ENCODE measurements at regions not wholly inside any gene's neighbourhood (a gene's known extent, or its start where the extent isn't known, plus 50 kb on each side); places are given as distances from the start of the nearest gene placed in this dataset. TPM values are rescaled to one million over a fixed set of nuclear protein-coding genes. Genes with fewer than 3 reads are reported as not detected.

DNA sequence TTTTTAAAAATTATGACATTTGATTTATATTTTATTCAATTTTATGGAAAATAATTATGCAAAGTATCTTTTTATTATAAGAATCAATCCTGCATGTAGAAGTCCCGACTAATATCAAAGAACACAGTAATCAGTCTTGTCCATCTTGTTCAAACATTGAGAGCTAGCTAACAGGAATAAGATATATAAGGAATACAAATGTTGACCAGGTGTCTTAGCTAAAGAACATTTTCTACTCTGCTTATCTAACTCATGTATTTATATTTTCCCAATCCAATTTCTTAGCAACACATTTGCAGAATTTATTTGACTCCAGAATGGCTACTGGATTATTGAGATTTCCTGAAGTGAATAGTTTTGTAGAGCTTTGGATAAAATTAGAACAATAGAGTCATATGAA lies 61.5 kb upstream of the NR3C2 start:
- DNase-seq (ENCODE audit: insufficient read length, low spot score, missing footprints): peak; percentile 17
- Histone ChIP-seq H3K4me2 (ENCODE audit: insufficient read depth, low read length) (no peak overlapping the region), H2AFZ (ENCODE audit: low read length) (no peak overlapping the region), H3K79me2 (ENCODE audit: insufficient read depth, low read length) (no peaks in the 10 kb centered on the region), H3K4me3 (ENCODE audit: insufficient read depth, low read length) (no peak overlapping the region), H3K27ac (ENCODE audit: low read depth, low read length) (no peak overlapping the region), H4K20me1 (ENCODE audit: insufficient read depth, low read length) (no peaks in the 10 kb centered on the region), H3K4me1 (ENCODE audit: insufficient read depth, low read length) (no peaks in the 10 kb centered on the region), H3K36me3 (ENCODE audit: insufficient read depth, low read length) (no peaks in the 10 kb centered on the region), H3K9me3 (ENCODE audit: low read depth, low read length) (no peaks in the 10 kb centered on the region), H3K27me3 (ENCODE audit: insufficient read depth, low read length) (no peaks in the 10 kb centered on the region)
- TF ChIP-seq, protein P1, sequence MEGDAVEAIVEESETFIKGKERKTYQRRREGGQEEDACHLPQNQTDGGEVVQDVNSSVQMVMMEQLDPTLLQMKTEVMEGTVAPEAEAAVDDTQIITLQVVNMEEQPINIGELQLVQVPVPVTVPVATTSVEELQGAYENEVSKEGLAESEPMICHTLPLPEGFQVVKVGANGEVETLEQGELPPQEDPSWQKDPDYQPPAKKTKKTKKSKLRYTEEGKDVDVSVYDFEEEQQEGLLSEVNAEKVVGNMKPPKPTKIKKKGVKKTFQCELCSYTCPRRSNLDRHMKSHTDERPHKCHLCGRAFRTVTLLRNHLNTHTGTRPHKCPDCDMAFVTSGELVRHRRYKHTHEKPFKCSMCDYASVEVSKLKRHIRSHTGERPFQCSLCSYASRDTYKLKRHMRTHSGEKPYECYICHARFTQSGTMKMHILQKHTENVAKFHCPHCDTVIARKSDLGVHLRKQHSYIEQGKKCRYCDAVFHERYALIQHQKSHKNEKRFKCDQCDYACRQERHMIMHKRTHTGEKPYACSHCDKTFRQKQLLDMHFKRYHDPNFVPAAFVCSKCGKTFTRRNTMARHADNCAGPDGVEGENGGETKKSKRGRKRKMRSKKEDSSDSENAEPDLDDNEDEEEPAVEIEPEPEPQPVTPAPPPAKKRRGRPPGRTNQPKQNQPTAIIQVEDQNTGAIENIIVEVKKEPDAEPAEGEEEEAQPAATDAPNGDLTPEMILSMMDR (IDR thresholded peaks at IDR 0.05; ENCODE audit: extremely low read depth, low read depth, low read length): no peak

DNA sequence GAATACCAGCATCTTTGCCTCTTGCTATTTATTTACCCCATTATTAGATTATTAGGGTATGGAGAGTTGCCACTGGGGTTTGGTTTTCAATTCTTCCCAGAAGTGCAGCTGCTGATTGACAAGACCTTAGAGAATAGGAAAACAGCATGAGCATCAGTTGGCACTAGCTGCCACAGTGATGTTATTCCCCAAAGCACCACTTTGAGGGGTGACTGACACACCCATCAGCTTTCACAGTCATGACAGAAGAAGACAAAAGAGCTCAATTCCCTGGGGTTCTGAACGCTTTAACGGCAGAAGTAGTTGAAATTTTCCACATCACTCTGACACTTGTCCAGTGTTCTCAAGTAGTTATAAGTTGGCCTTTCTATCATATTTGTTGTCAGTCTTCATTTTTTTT lies 55.0 kb upstream of the NR3C2 start:
- Histone ChIP-seq H3K4me1 (ENCODE audit: insufficient read depth, low read length) (no peaks in the 10 kb centered on the region), H3K27me3 (ENCODE audit: insufficient read depth, low read length) (no peaks in the 10 kb centered on the region), H4K20me1 (ENCODE audit: insufficient read depth, low read length) (no peaks in the 10 kb centered on the region), H3K9me3 (ENCODE audit: low read depth, low read length) (no peaks in the 10 kb centered on the region), H3K4me2 (ENCODE audit: insufficient read depth, low read length) (no peak overlapping the region), H3K27ac (ENCODE audit: low read depth, low read length) (no peak overlapping the region), H3K79me2 (ENCODE audit: insufficient read depth, low read length) (no peaks in the 10 kb centered on the region), H3K36me3 (ENCODE audit: insufficient read depth, low read length) (no peaks in the 10 kb centered on the region), H3K4me3 (ENCODE audit: insufficient read depth, low read length) (no peak overlapping the region), H2AFZ (ENCODE audit: low read length) (no peak overlapping the region)
- DNase-seq (ENCODE audit: insufficient read length, low spot score, missing footprints): peak; percentile 1
- TF ChIP-seq, protein P1 (IDR thresholded peaks at IDR 0.05; ENCODE audit: extremely low read depth, low read depth, low read length): no peak

DNA sequence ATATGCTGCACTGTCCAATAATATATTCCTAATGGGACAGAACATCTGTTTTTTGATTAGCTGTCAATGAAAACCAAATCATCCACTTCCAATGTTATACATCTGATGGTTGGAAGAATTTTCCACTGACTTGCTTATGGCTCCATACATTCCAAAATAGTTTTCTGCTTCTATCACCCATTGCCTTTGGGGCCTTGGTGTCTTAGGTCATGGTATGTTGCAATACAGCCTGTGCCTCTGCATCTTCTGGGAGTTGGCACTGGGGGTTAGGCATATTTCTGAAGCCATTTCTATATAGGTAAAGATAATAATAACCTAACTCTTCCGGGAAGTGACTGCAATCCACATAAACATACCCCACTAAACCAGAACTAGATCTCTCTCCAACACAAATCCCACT lies 53.2 kb upstream of the NR3C2 start:
- H3K9me3 ChIP-seq (ENCODE audit: low read depth, low read length): no peaks in the 10 kb centered on the region
- H3K27ac ChIP-seq (ENCODE audit: low read depth, low read length): no peak overlapping the region
- no peaks in the 10 kb centered on the region for H3K79me2 ChIP-seq (ENCODE audit: insufficient read depth, low read length)

More for the DNA sequence above, 53.2 kb upstream of the NR3C2 start:
- H2AFZ ChIP-seq (ENCODE audit: low read length): no peak overlapping the region
- H4K20me1 ChIP-seq (ENCODE audit: insufficient read depth, low read length): no peaks in the 10 kb centered on the region
- no peak overlapping the region for H3K4me3 ChIP-seq (ENCODE audit: insufficient read depth, low read length)
- no peaks in the 10 kb centered on the region for H3K27me3 ChIP-seq (ENCODE audit: insufficient read depth, low read length)
- H3K4me2 ChIP-seq (ENCODE audit: insufficient read depth, low read length): no peak overlapping the region
- DNase-seq (ENCODE audit: insufficient read length, low spot score, missing footprints): no peak
- no peaks in the 10 kb centered on the region for H3K4me1 ChIP-seq (ENCODE audit: insufficient read depth, low read length)
- TF ChIP-seq, protein P1 (IDR thresholded peaks at IDR 0.05; ENCODE audit: extremely low read depth, low read depth, low read length): no peak
- H3K36me3 ChIP-seq (ENCODE audit: insufficient read depth, low read length): no peaks in the 10 kb centered on the region

Small RNAs in the stretch of these regions (small RNA-seq; reads per million reads assigned to genes)
- gene RNA5SP166 (not detected), gene RNU7-197P (not detected)
